ENCODE measurements at regions not wholly inside any gene's neighbourhood (a gene's known extent, or its start where the extent isn't known, plus 50 kb on each side); places are given as distances from the start of the nearest gene placed in this dataset.

GRCh38 chr5:12419075-12419474 lies 514.8 kb upstream of the CTNND2 start:
- no peak overlapping the region for H3T11ph ChIP-seq (ENCODE audit: low read length)
- no CpG with 5 or more reads among the region's 2 CpGs for WGBS (ENCODE audit: extremely low coverage, insufficient read length, low lambda C conversion rate)
- peaks cover under 1% of the 10 kb centered on the region; the same call in 1 of the 2 replicates for H3K4me1 ChIP-seq (ENCODE audit: insufficient read depth, low read length)
- no peak for DNase-seq
- H3K27me3 ChIP-seq (ENCODE audit: insufficient read depth, low read length): no peaks in the 10 kb centered on the region
- H3K4me3 Mint-ChIP-seq: no peak overlapping the region
- no peaks in the 10 kb centered on the region for H3K23me2 ChIP-seq (ENCODE audit: insufficient read length, low read depth, low read length, poor library complexity, severe bottlenecking)
- no peak overlapping the region for H2BK120ac ChIP-seq (ENCODE audit: low read depth, low read length, poor library complexity, severe bottlenecking)
- no peak overlapping the region for H3K18ac ChIP-seq (ENCODE audit: insufficient read length, low read depth, low read length)
- H3K79me2 ChIP-seq (ENCODE audit: insufficient read depth, low read length): no peaks in the 10 kb centered on the region
- no peak for TF ChIP-seq CTCF (conservative IDR thresholded peaks at IDR 0.05)
- no peak overlapping the region for H3K27ac ChIP-seq (ENCODE audit: insufficient read length, low read depth, low read length)
- no peak overlapping the region for H2BK20ac ChIP-seq (ENCODE audit: low read depth, low read length, poor library complexity, severe bottlenecking)
- H2BK15ac ChIP-seq (ENCODE audit: low read depth, low read length): no peak overlapping the region
- H2BK12ac ChIP-seq (ENCODE audit: insufficient read length, low read depth, low read length): no peak overlapping the region
- H3K23ac ChIP-seq (ENCODE audit: insufficient read length, low read depth, low read length): no peak overlapping the region
- no peak overlapping the region for H2AFZ ChIP-seq (ENCODE audit: low read length)
- H4K5ac ChIP-seq (ENCODE audit: insufficient read length, low read depth, low read length): no peak overlapping the region
- H4K91ac ChIP-seq (ENCODE audit: insufficient read length, low read depth, low read length): no peak overlapping the region
- H2BK5ac ChIP-seq (ENCODE audit: insufficient read length, low read length): no peak overlapping the region
- no peaks in the 10 kb centered on the region for H4K20me1 ChIP-seq (ENCODE audit: control insufficient read depth, insufficient read depth, insufficient read length)
- H4K8ac ChIP-seq (replicated peaks; ENCODE audit: insufficient read length, low read depth, low read length): no peak overlapping the region
- peaks cover 2 to 10% of the 10 kb centered on the region in 2 experiments; a peak in 3 of 4 replicates for H3K4me1 Mint-ChIP-seq
- no peaks in the 10 kb centered on the region for H3K27me3 Mint-ChIP-seq (ENCODE audit: low read depth)
- H3K4me2 ChIP-seq (ENCODE audit: insufficient read depth, insufficient read length, low read length): no peak overlapping the region
- H2AK5ac ChIP-seq (ENCODE audit: insufficient read length, low read length): no peak overlapping the region
- no peak overlapping the region for H3K9ac ChIP-seq (ENCODE audit: extremely low read depth, insufficient read length, low read length)
- H3K4ac ChIP-seq (ENCODE audit: low read depth, low read length): no peak overlapping the region
- no peak overlapping the region for H3K27ac Mint-ChIP-seq
- no peaks in the 10 kb centered on the region for H3K79me1 ChIP-seq (ENCODE audit: insufficient read depth, low read depth, low read length, poor library complexity, severe bottlenecking)
- peaks cover 10 to 21% (median 21%) of the 10 kb centered on the region in 3 experiments; a peak in 6 of 7 replicates for H3K36me3 Mint-ChIP-seq (ENCODE audit: insufficient read depth in 1 of 3, low read depth in 3 of 3)
- H3K56ac ChIP-seq (ENCODE audit: insufficient read length, low read depth, low read length): no peak overlapping the region
- H3K14ac ChIP-seq (ENCODE audit: insufficient read depth, low read length): no peak overlapping the region
- H3K9me3 ChIP-seq (ENCODE audit: control insufficient read depth, low read depth, low read length): no peaks in the 10 kb centered on the region
- H3K9me3 Mint-ChIP-seq: peaks cover 12 to 21% of the 10 kb centered on the region in 2 experiments; a peak in 4 of 5 replicates
